Smooth muscle cell (in vitro differentiated cells): ENCODE measurements at regions not wholly inside any gene's neighbourhood (a gene's known extent, or its start where the extent isn't known, plus 50 kb on each side); places are given as distances from the start of the nearest gene placed in this dataset.
"Not testable (repeated sequence)": the region's sequence is repeated elsewhere in the genome, so short reads cannot be mapped to it uniquely, and the experiment has no call there.

Experiments
- DNase-seq: peaks from one replicate; lab custom pipeline; 2025; ENCODE audit not compliant: unreplicated experiment; lab: John Stamatoyannopoulos, UW
- H2AFZ ChIP-seq: fragments of 200-600 bp; sonication (generic); 2 replicates; pipeline ENCODE4 v1.6.0; 2016; ENCODE audit warnings: antibody characterized with exemption, low read depth, mild to moderate bottlenecking
- H3F3A ChIP-seq: fragments of 200-600 bp; sonication (generic); 2 replicates; pipeline ENCODE4 v1.6.0; 2017; ENCODE audit warnings: antibody characterized with exemption, low read depth
- H3K27ac ChIP-seq: fragments of 200-600 bp; sonication (generic); 2 replicates; pipeline ENCODE4 v1.5.1; 2016; ENCODE audit warnings: low read depth, mild to moderate bottlenecking
- H3K27me3 ChIP-seq: fragments of 200-600 bp; sonication (generic); 2 replicates; pipeline ENCODE4 v1.6.1; 2016; ENCODE audit warnings: low read depth, mild to moderate bottlenecking
- H3K36me3 ChIP-seq: fragments of 200-600 bp; sonication (generic); 2 replicates; pipeline ENCODE4 v1.5.1; 2016; ENCODE audit warnings: low read depth
- H3K4me1 ChIP-seq: fragments of 200-600 bp; sonication (generic); 2 replicates; pipeline ENCODE4 v1.5.1; 2016; ENCODE audit warnings: low read depth
- H3K4me2 ChIP-seq: fragments of 200-600 bp; sonication (generic); 2 replicates; pipeline ENCODE4 v1.6.0; 2016; ENCODE audit warnings: mild to moderate bottlenecking
- H3K4me3 ChIP-seq: fragments of 200-600 bp; sonication (generic); 2 replicates; pipeline ENCODE4 v1.5.1; 2016; ENCODE audit warnings: mild to moderate bottlenecking
- H3K79me2 ChIP-seq: fragments of 200-600 bp; sonication (generic); 2 replicates; pipeline ENCODE4 v1.6.0; 2016; ENCODE audit warnings: low read depth, mild to moderate bottlenecking
- H3K9ac ChIP-seq: fragments of 200-600 bp; sonication (generic); 2 replicates; pipeline ENCODE4 v1.6.0; 2016; ENCODE audit warnings: low read depth
- H3K9me3 ChIP-seq: fragments of 200-600 bp; sonication (generic); replicated peaks from 2 replicates; pipeline ENCODE4 v1.5.1; 2016; ENCODE audit warnings: low read depth
- H4K20me1 ChIP-seq: fragments of 200-600 bp; sonication (generic); 2 replicates; pipeline ENCODE4 v1.6.0; 2016; ENCODE audit warnings: low read depth
- CTCF ChIP-seq: fragments of 200-600 bp; sonication (generic); IDR thresholded peaks from 2 replicates; pipeline ENCODE4 v1.5.1; 2017; ENCODE audit warnings: borderline replicate concordance, mild to moderate bottlenecking, antibody characterized with exemption; ENCODE audit not compliant: insufficient read depth, poor library complexity, severe bottlenecking
- WGBS: methylation state at CpG from one replicate; pipeline ENCODE4 v1.1.7; 2016; ENCODE audit warnings: low lambda C conversion rate; 5-methylcytosine and 5-hydroxymethylcytosine counted together

GRCh38 chr11:69221086-69221485 is 65.4 kb downstream of the SMIM38 start:
- no peak overlapping the region for H3K27ac ChIP-seq
- H3K9me3 ChIP-seq, result no peaks in the 10 kb centered on the region
- no peak overlapping the region for H3K9ac ChIP-seq
- no peak for DNase-seq
- no peaks in the 10 kb centered on the region for H3K36me3 ChIP-seq
- no peak for TF ChIP-seq CTCF
- no peaks in the 10 kb centered on the region for H3K79me2 ChIP-seq
- H3K4me2 ChIP-seq, result no peak overlapping the region
- no peaks in the 10 kb centered on the region for H4K20me1 ChIP-seq
- peaks cover 24% of the 10 kb centered on the region for H3K27me3 ChIP-seq
- H3K4me3 ChIP-seq, result no peak overlapping the region
- H3K4me1 ChIP-seq, result no peaks in the 10 kb centered on the region
- H2AFZ ChIP-seq, result no peak overlapping the region
- 97% methylated on average over 4 of the region's 4 CpGs for WGBS
- no peaks in the 10 kb centered on the region for H3F3A ChIP-seq

GRCh38 chr11:69221636-69222035 is 65.9 kb downstream of the SMIM38 start:
- H2AFZ ChIP-seq, H3K9me3 ChIP-seq, H3K27ac ChIP-seq, H4K20me1 ChIP-seq, DNase-seq, H3K79me2 ChIP-seq, H3K9ac ChIP-seq, H3K36me3 ChIP-seq, H3K4me1 ChIP-seq, H3K4me2 ChIP-seq, H3K4me3 ChIP-seq, H3F3A ChIP-seq: not testable (repeated sequence)
- WGBS, result 90% methylated on average over 8 of the region's 8 CpGs
- H3K27me3 ChIP-seq, result peaks cover 27% of the 10 kb centered on the region

GRCh38 chr11:69227271-69227670 is 66.7 kb upstream of the MYEOV start:
- Histone ChIP-seq H3K27me3 (peaks cover 27% of the 10 kb centered on the region), H3F3A (no peaks in the 10 kb centered on the region), H2AFZ (no peak overlapping the region), H3K79me2 (no peaks in the 10 kb centered on the region), H4K20me1 (no peaks in the 10 kb centered on the region), H3K9me3 (no peaks in the 10 kb centered on the region), H3K4me2 (no peak overlapping the region), H3K9ac (no peak overlapping the region), H3K36me3 (no peaks in the 10 kb centered on the region), H3K4me1 (no peaks in the 10 kb centered on the region), H3K27ac (no peak overlapping the region), H3K4me3 (no peak overlapping the region)
- no peak for TF ChIP-seq CTCF
- DNase-seq, result no peak
- WGBS, result 100% methylated on average over 1 of the region's 1 CpG

GRCh38 chr11:69229511-69229910 is 64.4 kb upstream of the MYEOV start:
- Histone ChIP-seq H3K79me2 (no peaks in the 10 kb centered on the region), H2AFZ (no peak overlapping the region), H3K4me2 (no peak overlapping the region), H3K9me3 (no peaks in the 10 kb centered on the region), H3K27ac (no peak overlapping the region), H3K9ac (no peak overlapping the region), H3K36me3 (no peaks in the 10 kb centered on the region), H3K4me3 (no peak overlapping the region), H4K20me1 (no peaks in the 10 kb centered on the region), H3K27me3 (peaks cover 19% of the 10 kb centered on the region), H3K4me1 (no peaks in the 10 kb centered on the region), H3F3A (no peaks in the 10 kb centered on the region)
- no peak for DNase-seq
- WGBS, result 96% methylated on average over 4 of the region's 4 CpGs
- no peak for TF ChIP-seq CTCF
